CD4-positive, alpha-beta T cell (primary cell): ENCODE measurements at regions not wholly inside any gene's neighbourhood (a gene's known extent, or its start where the extent isn't known, plus 50 kb on each side); places are given as distances from the start of the nearest gene placed in this dataset.

Source experiments
- ATAC-seq: fragments of 200-7000 bp; cut with Tn5 transposase; one replicate; pipeline ENCODE4 v1.10.0; 2022; ENCODE audit warnings: mild to moderate bottlenecking; ENCODE audit not compliant: poor library complexity
- CTCF ChIA-PET: fragments of 350-600 bp; sonication (Branson Sonifier 250); formaldehyde crosslinking; loops from one replicate; lab custom pipeline; 2021; ENCODE audit warnings: antibody characterized with exemption, inconsistent platforms; lab: Charles Lee
- POLR2A ChIA-PET: fragments of 350-600 bp; sonication (Branson Sonifier 250); formaldehyde crosslinking; loops from one replicate; lab custom pipeline; 2021; ENCODE audit warnings: antibody characterized with exemption, inconsistent platforms; lab: Charles Lee
- DNase-seq, 14 experiments: peaks; one replicate each; pipeline ENCODE4 v3.0.0-alpha.2; 2013 to 2020; ENCODE audit warnings: mixed read lengths in 2 of 14
- H3K27ac ChIP-seq, 2 donors: one replicate each; pipeline versions ENCODE4 v1.5.1 to v1.7.0; 2013; ENCODE audit warnings: low read length in 2 of 2, low read depth in 1 of 2, mild to moderate bottlenecking in 1 of 2
- H3K27me3 ChIP-seq, 2 experiments: 1 replicate in 1 of 2; 2 replicates in 1 of 2; pipeline versions ENCODE4 v1.6.1 to v1.7.0; 2013; ENCODE audit warnings: low read length in 2 of 2, control low read depth in 1 of 2, mild to moderate bottlenecking in 1 of 2, moderate library complexity in 1 of 2; ENCODE audit not compliant: insufficient read depth in 2 of 2, control insufficient read depth in 1 of 2
- H3K36me3 ChIP-seq: one replicate; pipeline ENCODE4 v1.6.1; 2013; ENCODE audit warnings: low read length, control low read depth; ENCODE audit not compliant: insufficient read depth
- H3K4me1 ChIP-seq: one replicate; pipeline ENCODE4 v1.6.1; 2013; ENCODE audit warnings: low read length, control low read depth; ENCODE audit not compliant: insufficient read depth
- H3K4me3 ChIP-seq: one replicate; pipeline ENCODE4 v1.5.1; 2013; ENCODE audit warnings: mild to moderate bottlenecking, low read length, moderate library complexity
- H3K9me3 ChIP-seq, 2 experiments: 1 replicate in 1 of 2; 2 replicates in 1 of 2; pipeline versions ENCODE4 v1.6.1 to v1.7.0; 2013; ENCODE audit warnings: low read length in 2 of 2, mild to moderate bottlenecking in 2 of 2, control low read depth in 1 of 2, moderate library complexity in 1 of 2; ENCODE audit not compliant: control insufficient read depth in 1 of 2, insufficient read depth in 1 of 2
- H3K27ac Mint-ChIP-seq: one replicate; pipeline ENCODE4 v1.8.0; 2020; ENCODE audit warnings: mixed read lengths
- H3K27me3 Mint-ChIP-seq: one replicate; pipeline ENCODE4 v1.8.0; 2021; ENCODE audit warnings: mixed read lengths
- H3K36me3 Mint-ChIP-seq: one replicate; pipeline ENCODE4 v1.8.0; 2021; ENCODE audit warnings: low read depth, mixed read lengths
- H3K4me1 Mint-ChIP-seq: one replicate; pipeline ENCODE4 v1.8.0; 2021; ENCODE audit warnings: low read depth, mixed read lengths
- H3K4me3 Mint-ChIP-seq: one replicate; pipeline ENCODE4 v1.8.0; 2020; ENCODE audit warnings: mild to moderate bottlenecking, mixed read lengths
- H3K9me3 Mint-ChIP-seq: one replicate; pipeline ENCODE4 v1.8.0; 2020; ENCODE audit warnings: mixed read lengths
- intact Hi-C, 2 experiments: fragments of 100-400 bp; cut with DNase I in 1 of 2; cut with micrococcal nuclease in 1 of 2; formaldehyde crosslinking; loops; one replicate each; pipeline versions ENCODE4 v1.15.1 to v1.9.0; 2023 to 2025; cut with DNase I, micrococcal nuclease
- TF ChIP-seq, protein P1 (sequence below): fragments of 200-600 bp; IDR thresholded peaks from one replicate; pipeline ENCODE4 v1.8.0; 2022; ENCODE audit warnings: antibody characterized with exemption, mild to moderate bottlenecking

DNA sequence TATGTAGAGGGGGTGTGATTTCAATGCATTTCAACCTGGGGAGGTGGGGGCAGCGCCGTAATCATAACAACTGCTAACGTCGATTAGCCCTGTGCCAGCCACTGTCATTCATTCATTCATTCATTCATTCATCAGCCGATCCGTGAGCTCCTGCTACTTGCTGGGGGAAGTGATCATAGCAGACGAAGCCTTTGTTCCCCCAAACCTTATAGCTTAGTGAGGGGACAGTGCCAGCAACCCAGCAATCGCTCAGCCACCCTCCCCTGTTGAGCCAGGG, 106.5 kb upstream of the GSE1 start:
- Histone ChIP-seq H3K36me3 (no peaks in the 10 kb centered on the region), H3K4me1 (no peaks in the 10 kb centered on the region), H3K9me3 (no peaks in the 10 kb centered on the region), H3K27me3 (no peaks in the 10 kb centered on the region), H3K27ac (no peak overlapping the region), H3K4me3 (no peak overlapping the region)
- H3K27me3 Mint-ChIP-seq, result no peaks in the 10 kb centered on the region
- ATAC-seq (no peak), DNase-seq (no peak)
- no peaks in the 10 kb centered on the region for H3K4me1 Mint-ChIP-seq
- no peaks in the 10 kb centered on the region for H3K9me3 Mint-ChIP-seq
- TF ChIP-seq, protein P1, sequence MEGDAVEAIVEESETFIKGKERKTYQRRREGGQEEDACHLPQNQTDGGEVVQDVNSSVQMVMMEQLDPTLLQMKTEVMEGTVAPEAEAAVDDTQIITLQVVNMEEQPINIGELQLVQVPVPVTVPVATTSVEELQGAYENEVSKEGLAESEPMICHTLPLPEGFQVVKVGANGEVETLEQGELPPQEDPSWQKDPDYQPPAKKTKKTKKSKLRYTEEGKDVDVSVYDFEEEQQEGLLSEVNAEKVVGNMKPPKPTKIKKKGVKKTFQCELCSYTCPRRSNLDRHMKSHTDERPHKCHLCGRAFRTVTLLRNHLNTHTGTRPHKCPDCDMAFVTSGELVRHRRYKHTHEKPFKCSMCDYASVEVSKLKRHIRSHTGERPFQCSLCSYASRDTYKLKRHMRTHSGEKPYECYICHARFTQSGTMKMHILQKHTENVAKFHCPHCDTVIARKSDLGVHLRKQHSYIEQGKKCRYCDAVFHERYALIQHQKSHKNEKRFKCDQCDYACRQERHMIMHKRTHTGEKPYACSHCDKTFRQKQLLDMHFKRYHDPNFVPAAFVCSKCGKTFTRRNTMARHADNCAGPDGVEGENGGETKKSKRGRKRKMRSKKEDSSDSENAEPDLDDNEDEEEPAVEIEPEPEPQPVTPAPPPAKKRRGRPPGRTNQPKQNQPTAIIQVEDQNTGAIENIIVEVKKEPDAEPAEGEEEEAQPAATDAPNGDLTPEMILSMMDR, result no peak
- no peak overlapping the region for H3K4me3 Mint-ChIP-seq
- H3K27ac Mint-ChIP-seq, result no peak overlapping the region
- no peaks in the 10 kb centered on the region for H3K36me3 Mint-ChIP-seq
- ChIA-PET POLR2A (no interaction called here), CTCF (no interaction called here)
- intact Hi-C loops, result no loop called here

DNA sequence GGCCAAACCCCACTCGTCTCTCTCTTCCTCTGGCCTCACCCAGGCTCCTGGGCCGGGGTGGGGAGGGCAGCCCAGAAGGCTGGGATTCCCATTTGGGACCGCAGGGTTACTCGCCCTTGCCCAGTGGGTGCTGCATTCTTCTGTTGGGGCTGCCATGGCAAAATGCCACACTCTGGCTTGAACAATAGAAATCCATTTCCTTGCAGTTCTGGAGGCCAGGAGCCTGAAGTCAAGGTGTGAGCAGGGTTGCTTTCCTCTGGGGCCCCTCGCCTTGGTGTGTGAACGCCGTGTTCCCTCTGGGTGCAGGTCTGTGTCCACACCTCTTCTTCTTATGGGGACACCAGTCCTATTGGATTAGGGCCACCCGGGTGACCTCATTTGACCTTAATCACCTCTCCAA, 105.8 kb upstream of the GSE1 start:
- H3K9me3 ChIP-seq, result no peaks in the 10 kb centered on the region
- ChIA-PET POLR2A (no interaction called here), CTCF (no interaction called here)
- TF ChIP-seq, protein P1, result no peak
- Mint-ChIP-seq H3K9me3 (no peaks in the 10 kb centered on the region), H3K27ac (no peak overlapping the region), H3K4me1 (no peaks in the 10 kb centered on the region), H3K36me3 (no peaks in the 10 kb centered on the region), H3K27me3 (no peaks in the 10 kb centered on the region), H3K4me3 (no peak overlapping the region)
- no peaks in the 10 kb centered on the region for H3K4me1 ChIP-seq
- H3K27ac ChIP-seq, result no peak overlapping the region
- H3K4me3 ChIP-seq, result no peak overlapping the region
- no peak for ATAC-seq
- no peaks in the 10 kb centered on the region for H3K27me3 ChIP-seq
- no peaks in the 10 kb centered on the region for H3K36me3 ChIP-seq
- DNase-seq, result no peak
- intact Hi-C loops, result no loop called here

DNA sequence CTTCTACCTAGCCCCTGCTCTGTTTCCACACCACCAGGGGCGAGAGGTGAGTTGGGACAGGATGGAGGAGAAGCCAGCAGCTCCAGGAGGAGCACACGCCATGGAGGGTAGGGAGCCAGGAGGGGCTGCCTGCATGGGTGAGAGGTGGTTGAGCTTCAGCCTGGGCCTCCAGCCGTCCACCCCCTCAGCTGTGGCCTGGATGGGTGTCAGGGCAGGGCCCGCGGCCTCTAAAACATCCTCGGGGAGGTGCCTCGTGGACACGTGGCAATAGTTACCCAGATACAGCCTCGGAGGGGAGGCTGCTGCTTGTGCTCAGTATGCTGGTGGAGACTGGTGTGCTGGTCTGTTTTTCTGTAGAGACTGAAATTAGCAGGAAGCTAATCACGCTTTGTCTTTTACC, 104.7 kb upstream of the GSE1 start:
- CTCF ChIA-PET, result no interaction called here
- no peaks in the 10 kb centered on the region for H3K36me3 Mint-ChIP-seq
- Histone ChIP-seq H3K27me3 (no peaks in the 10 kb centered on the region), H3K9me3 (no peaks in the 10 kb centered on the region), H3K36me3 (no peaks in the 10 kb centered on the region), H3K27ac (no peak overlapping the region), H3K4me3 (no peak overlapping the region), H3K4me1 (no peaks in the 10 kb centered on the region)
- H3K27me3 Mint-ChIP-seq, result no peaks in the 10 kb centered on the region
- TF ChIP-seq, protein P1, result no peak
- intact Hi-C loops, result no loop called here
- no peak overlapping the region for H3K4me3 Mint-ChIP-seq
- H3K9me3 Mint-ChIP-seq, result no peaks in the 10 kb centered on the region
- no peak overlapping the region for H3K27ac Mint-ChIP-seq
- H3K4me1 Mint-ChIP-seq, result no peaks in the 10 kb centered on the region
- ATAC-seq (no peak), DNase-seq (no peak)
- POLR2A ChIA-PET, result no interaction called here
